Gastroesophageal sphincter (tissue), 4 donors: ENCODE measurements at regions not wholly inside any gene's neighbourhood (a gene's known extent, or its start where the extent isn't known, plus 50 kb on each side); places are given as distances from the start of the nearest gene placed in this dataset.
A peak's percentile ranks its signal among the peaks of the same experiment; 100 is the strongest.

ENCODE experiments used
- ATAC-seq: fragments of 150-250 bp; one replicate; pipeline ENCODE4 v1.9.1; 2016; ENCODE audit warnings: mild to moderate bottlenecking, moderate library complexity
- H3K27ac ChIP-seq, 4 donors: fragments of 200-600 bp; sonication (generic) in 3 of 4; 1 replicate in 3 of 4; 2 replicates in 1 of 4; pipeline ENCODE4 v1.5.1; 2016 to 2019
- H3K27me3 ChIP-seq: fragments of 200-600 bp; sonication (generic); one replicate; pipeline ENCODE4 v1.5.1; 2019
- H3K36me3 ChIP-seq, 2 donors: fragments of 200-600 bp; sonication (generic); one replicate each; pipeline ENCODE4 v1.5.1; 2019; ENCODE audit warnings: control low read depth in 1 of 2
- H3K4me1 ChIP-seq, 3 donors: fragments of 200-600 bp; sonication (generic); 1 replicate in 2 of 3; 2 replicates in 1 of 3; pipeline ENCODE4 v1.5.1; 2016 to 2019; ENCODE audit warnings: control low read depth in 2 of 3
- H3K4me3 ChIP-seq, 2 donors: fragments of 200-600 bp; sonication (generic); one replicate each; pipeline ENCODE4 v1.5.1; 2019; ENCODE audit warnings: mild to moderate bottlenecking in 1 of 2, moderate library complexity in 1 of 2
- H3K9me3 ChIP-seq, 3 donors: fragments of 200-600 bp; sonication (generic); one replicate each; pipeline ENCODE4 v1.5.1; 2017 to 2019; ENCODE audit warnings: control low read depth in 2 of 3
- CTCF ChIP-seq, 4 experiments: fragments of 200-600 bp in 2 of 4; fragments of 450-650 bp in 2 of 4; sonication (generic) in 1 of 4; IDR thresholded peaks; one replicate each; pipeline ENCODE4 v1.5.1; 2017 to 2019; ENCODE audit warnings: antibody characterized with exemption in 4 of 4, mild to moderate bottlenecking in 2 of 4, moderate library complexity in 2 of 4
- EP300 ChIP-seq: sonication (generic); formaldehyde crosslinking; IDR thresholded peaks from one replicate; pipeline ENCODE4 v1.6.1; 2017; ENCODE audit warnings: antibody characterized with exemption, mild to moderate bottlenecking
- POLR2A ChIP-seq, 2 donors: fragments of 450-650 bp; IDR thresholded peaks; one replicate each; pipeline ENCODE4 v1.6.1; 2017; ENCODE audit warnings: antibody characterized with exemption in 2 of 2, mild to moderate bottlenecking in 2 of 2, moderate library complexity in 1 of 2
- POLR2AphosphoS5 ChIP-seq: sonication (generic); formaldehyde crosslinking; IDR thresholded peaks from one replicate; pipeline ENCODE4 v1.6.1; 2017; ENCODE audit warnings: antibody characterized with exemption
- WGBS, 2 donors: methylation state at CpG; one replicate each; pipeline ENCODE4 v1.1.5; 2018; ENCODE audit warnings: low coverage in 1 of 2; 5-methylcytosine and 5-hydroxymethylcytosine counted together

DNA sequence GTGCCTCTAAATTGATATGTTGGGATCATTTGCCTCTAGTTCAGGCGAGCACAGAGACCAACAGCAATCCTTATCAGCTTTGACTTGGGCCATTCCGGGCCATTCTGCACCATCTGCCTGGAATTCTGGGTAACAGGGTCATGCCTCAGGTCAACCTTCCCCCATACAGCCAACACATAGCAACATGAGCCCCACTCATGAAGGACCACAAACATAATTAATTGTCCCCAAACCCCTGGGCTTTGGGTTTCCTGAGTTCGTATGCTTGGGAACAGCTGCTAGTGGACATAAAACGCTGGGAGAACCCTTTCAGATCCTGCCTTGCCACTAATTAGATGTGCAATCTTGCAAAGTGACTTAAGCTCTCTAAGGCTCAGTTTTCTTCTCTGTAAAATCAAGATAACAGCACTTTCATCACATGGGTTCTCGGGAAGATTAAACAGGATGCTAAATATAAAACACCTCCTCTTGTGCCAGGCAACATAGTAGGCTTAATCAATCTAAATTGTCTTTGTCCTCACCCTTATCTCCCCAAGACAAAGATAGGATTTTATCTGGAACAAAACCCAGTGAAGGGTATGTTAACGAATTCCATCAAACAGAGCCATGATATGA, 426.5 kb downstream of the CD83 start:
- Histone ChIP-seq H3K27ac (no peak overlapping the region), H3K4me3 (no peak overlapping the region), H3K27me3 (no peaks in the 10 kb centered on the region), H3K36me3 (no peaks in the 10 kb centered on the region), H3K9me3 (no peaks in the 10 kb centered on the region), H3K4me1 (no peaks in the 10 kb centered on the region)
- ATAC-seq, result no peak
- TF ChIP-seq EP300, result no peak
- TF ChIP-seq POLR2A (IDR thresholded peaks at IDR 0.05), result no peak
- no peak for TF ChIP-seq POLR2AphosphoS5
- no peak for TF ChIP-seq CTCF (IDR thresholded peaks at IDR 0.05)
- 67 to 80% methylated on average over 4 of the region's 6 CpGs for WGBS, 2 donors

GRCh38 chr6:14544666-14545065, 427.1 kb downstream of the CD83 start:
- Histone ChIP-seq H3K9me3 (no peaks in the 10 kb centered on the region), H3K4me1 (no peaks in the 10 kb centered on the region), H3K36me3 (no peaks in the 10 kb centered on the region), H3K4me3 (no peak overlapping the region), H3K27me3 (no peaks in the 10 kb centered on the region), H3K27ac (no peak overlapping the region)
- WGBS, 2 donors, result 60 to 100% methylated on average over 2 of the region's 3 CpGs
- TF ChIP-seq CTCF (IDR thresholded peaks at IDR 0.05), result no peak
- TF ChIP-seq EP300, result no peak
- TF ChIP-seq POLR2A (IDR thresholded peaks at IDR 0.05), result no peak
- no peak for TF ChIP-seq POLR2AphosphoS5
- no peak for ATAC-seq

GRCh38 chr6:14545496-14545895, 427.9 kb downstream of the CD83 start:
- Histone ChIP-seq H3K27ac (no peak overlapping the region), H3K36me3 (no peaks in the 10 kb centered on the region), H3K4me3 (no peak overlapping the region), H3K27me3 (no peaks in the 10 kb centered on the region), H3K9me3 (no peaks in the 10 kb centered on the region), H3K4me1 (no peaks in the 10 kb centered on the region)
- TF ChIP-seq POLR2A (IDR thresholded peaks at IDR 0.05), result no peak
- TF ChIP-seq EP300, result no peak
- TF ChIP-seq POLR2AphosphoS5, result no peak
- TF ChIP-seq CTCF (IDR thresholded peaks at IDR 0.05), result no peak
- peak; percentile 55 for ATAC-seq
- 88 to 93% methylated on average over 2 of the region's 2 CpGs for WGBS, 2 donors

GRCh38 chr6:14546036-14546435, 428.5 kb downstream of the CD83 start:
- Histone ChIP-seq H3K27me3 (no peaks in the 10 kb centered on the region), H3K36me3 (no peaks in the 10 kb centered on the region), H3K4me3 (no peak overlapping the region), H3K27ac (no peak overlapping the region), H3K4me1 (no peaks in the 10 kb centered on the region), H3K9me3 (no peaks in the 10 kb centered on the region)
- WGBS, 2 donors, result 90 to 100% methylated on average over 4 to 5 of the region's 5 CpGs
- ATAC-seq, result no peak
- TF ChIP-seq POLR2AphosphoS5, result no peak
- no peak for TF ChIP-seq EP300
- no peak for TF ChIP-seq POLR2A (IDR thresholded peaks at IDR 0.05)
- TF ChIP-seq CTCF (IDR thresholded peaks at IDR 0.05), result no peak

DNA sequence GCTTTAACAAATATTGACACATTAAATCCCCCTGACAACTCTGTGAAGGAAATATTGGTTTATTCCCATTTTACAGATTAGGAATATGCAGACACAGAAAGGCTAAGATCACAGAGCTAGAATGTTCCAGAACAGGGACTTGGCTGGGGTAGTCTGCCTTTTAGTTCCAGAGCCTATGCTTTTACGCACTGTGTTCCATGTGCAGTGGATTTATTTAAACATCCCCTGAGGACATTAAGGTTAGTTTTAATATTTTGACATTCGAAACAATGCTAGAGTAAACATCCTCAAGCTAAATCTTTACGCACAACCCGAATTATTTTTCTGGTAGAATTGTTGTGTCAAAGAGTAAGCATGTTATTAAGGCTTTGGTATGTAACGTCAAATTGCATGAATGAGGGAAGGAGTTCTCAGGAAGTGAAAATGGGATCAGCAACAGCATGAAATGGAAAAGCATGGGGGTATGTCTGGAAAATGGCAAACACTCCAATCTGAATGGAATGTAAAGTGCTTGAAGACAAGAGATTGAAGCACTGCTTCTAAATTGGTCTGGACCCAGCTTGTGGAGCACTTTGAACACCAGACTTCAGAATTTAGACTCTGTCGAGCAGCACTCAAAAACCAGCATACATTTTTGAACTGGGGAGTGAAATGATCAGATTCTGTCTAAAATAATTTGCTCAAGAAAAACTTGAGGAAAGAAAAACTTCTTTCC, 429.9 kb downstream of the CD83 start:
- Histone ChIP-seq H3K4me3 (no peak overlapping the region), H3K36me3 (no peaks in the 10 kb centered on the region), H3K9me3 (no peaks in the 10 kb centered on the region), H3K27me3 (no peaks in the 10 kb centered on the region), H3K4me1 (no peaks in the 10 kb centered on the region), H3K27ac (no peak overlapping the region)
- TF ChIP-seq EP300, result no peak
- TF ChIP-seq CTCF (IDR thresholded peaks at IDR 0.05), result no peak
- no peak for TF ChIP-seq POLR2AphosphoS5
- no peak for TF ChIP-seq POLR2A (IDR thresholded peaks at IDR 0.05)
- 71 to 79% methylated on average over 6 of the region's 6 CpGs for WGBS, 2 donors
- no peak for ATAC-seq
